GM19372 (cell line): ENCODE measurements at regions not wholly inside any gene's neighbourhood (a gene's known extent, or its start where the extent isn't known, plus 50 kb on each side); places are given as distances from the start of the nearest gene placed in this dataset.
"Not testable (repeated sequence)": the region's sequence is repeated elsewhere in the genome, so short reads cannot be mapped to it uniquely, and the experiment has no call there.

Experiments
- ATAC-seq: cut with Tn5 transposase; IDR thresholded peaks from one replicate; pipeline ENCODE4 v1.9.1; 2021; ENCODE audit warnings: mild to moderate bottlenecking, low read depth, moderate library complexity; ENCODE audit not compliant: unreplicated experiment

DNA sequence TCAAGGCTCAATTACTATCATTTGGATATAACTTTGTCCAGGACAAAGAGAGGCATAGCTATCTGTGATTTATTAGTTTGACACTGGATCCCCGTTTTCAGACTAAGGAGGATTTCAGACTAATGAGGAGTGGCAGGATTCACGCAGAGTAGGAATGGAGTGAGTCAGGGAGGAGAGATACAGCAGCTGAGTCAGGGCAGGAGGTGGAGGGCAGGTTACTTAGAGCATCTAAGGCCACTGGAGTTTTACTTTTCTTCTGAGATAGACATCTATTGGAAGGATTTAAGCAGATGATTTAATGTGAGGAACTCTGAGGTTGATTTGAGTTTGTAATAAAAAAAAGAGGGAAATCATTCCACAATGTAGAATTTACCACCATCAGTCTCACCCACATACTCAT lies 110.6 kb downstream of the RPIA start:
- ATAC-seq, result not testable (repeated sequence)

DNA sequence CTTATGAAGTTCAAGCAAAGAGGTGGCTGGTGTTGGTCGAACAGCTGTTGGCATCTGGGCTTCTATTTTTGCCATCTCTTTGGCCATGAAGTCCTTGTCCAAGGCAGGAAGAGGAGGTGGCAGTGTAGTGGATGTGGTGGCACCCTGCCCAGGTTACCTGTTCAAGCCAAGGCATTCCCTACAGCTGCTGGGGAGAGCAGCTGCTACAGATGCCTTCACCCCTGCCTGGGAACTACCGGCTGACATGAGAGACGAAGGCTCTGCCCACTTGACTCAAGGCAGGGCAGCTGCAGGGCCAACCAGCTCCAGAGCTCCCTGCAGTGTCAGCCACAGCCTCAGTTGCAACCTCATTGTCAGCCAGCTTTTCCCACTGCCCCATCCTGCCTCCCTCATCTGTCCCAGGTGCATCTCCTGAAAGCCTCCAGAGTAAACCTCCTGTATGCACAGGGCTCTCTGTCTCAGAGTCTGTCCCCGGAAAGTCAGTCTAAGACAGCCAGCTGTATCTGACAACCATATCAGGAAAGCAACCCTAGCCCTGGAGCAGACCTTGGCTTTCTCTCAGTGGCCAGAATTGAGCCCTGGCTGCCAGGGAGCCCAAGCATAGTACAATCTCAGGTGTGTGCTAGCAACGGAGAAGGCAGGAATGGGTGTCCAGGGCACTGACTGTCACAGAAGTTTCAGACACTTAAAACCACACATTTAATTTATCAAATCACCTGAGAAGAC lies 115.9 kb downstream of the RPIA start:
- no peak for ATAC-seq

- ATAC-seq, result no peak
These were observed 116.6 kb downstream of the RPIA start for GRCh38 chr2:88808083-88808482.

GRCh38 chr2:88808652-88809051 lies 117.2 kb downstream of the RPIA start:
- no peak for ATAC-seq

DNA sequence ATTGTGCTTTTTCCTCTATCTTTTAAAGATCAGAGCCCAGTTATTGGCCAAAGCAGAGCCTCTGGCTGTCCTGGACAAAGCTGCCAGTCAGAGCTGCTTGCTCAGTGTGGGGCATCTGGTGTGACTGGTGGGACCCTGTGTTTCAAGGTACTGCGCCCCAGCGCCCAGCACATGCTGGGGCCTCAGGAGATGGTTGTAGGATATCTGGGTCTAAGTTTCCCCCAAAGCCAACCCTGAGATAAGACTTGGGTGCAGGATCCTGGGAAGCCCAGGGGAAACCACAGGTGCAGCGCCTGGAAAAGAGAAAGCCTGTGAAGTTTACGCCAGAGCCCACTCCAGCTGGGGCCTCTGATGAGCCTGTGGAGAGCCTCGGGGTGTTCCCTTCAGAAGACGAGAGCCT lies 117.7 kb downstream of the RPIA start:
- ATAC-seq, result no peak

- ATAC-seq, result peak; percentile 74
These were observed 118.5 kb downstream of the RPIA start for GRCh38 chr2:88810017-88810416.

- ATAC-seq, result no peak
These were observed 119.0 kb downstream of the RPIA start for GRCh38 chr2:88810488-88810887.

DNA sequence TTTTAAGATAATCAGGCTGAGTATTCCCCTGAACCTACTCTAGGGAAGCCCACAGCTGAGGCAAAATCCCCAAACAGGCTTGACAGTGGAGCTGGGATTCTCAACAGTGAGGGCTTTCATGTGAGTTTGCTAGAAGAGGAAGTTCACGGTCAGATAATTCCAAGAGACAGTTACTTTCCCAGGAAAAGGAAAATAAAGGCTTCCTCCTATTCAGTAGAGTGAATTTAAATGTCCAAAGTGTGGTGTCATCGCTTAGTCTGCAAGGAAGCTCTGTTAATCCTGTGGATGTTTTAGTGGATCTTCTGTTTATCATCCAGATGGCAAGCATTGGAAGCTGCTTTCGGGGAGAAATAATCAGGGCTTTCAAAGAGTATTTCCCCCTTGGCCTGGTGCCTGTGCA lies 119.8 kb downstream of the RPIA start:
- ATAC-seq, result no peak

- no peak for ATAC-seq
These were observed 120.2 kb downstream of the RPIA start for GRCh38 chr2:88811681-88812080.

- no peak for ATAC-seq
These were observed 122.1 kb downstream of the RPIA start for GRCh38 chr2:88813612-88814011.

DNA sequence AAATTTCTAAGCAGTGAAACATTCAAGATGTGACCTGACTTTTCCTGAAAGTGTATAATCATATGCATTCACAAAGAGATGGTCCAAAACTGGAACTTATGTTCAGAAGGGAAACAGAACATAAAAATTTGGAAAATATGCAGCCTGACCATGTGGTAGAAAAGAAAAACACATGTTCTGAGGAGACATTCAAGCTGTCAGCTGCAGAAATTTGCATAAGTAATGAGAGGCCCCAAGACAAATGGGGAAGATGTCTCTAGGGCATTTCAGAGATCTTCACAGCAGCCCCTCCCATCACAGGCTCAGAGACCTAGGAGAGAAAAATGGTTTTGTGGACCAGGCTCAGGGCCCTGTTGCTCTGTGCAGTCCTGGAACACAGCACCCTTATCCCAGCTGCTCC lies 123.8 kb downstream of the RPIA start:
- no peak for ATAC-seq

- no peak for ATAC-seq
These were observed 124.2 kb downstream of the RPIA start for GRCh38 chr2:88815697-88816096.

- ATAC-seq, result no peak
These were observed 126.9 kb downstream of the RPIA start for GRCh38 chr2:88818381-88818780.

DNA sequence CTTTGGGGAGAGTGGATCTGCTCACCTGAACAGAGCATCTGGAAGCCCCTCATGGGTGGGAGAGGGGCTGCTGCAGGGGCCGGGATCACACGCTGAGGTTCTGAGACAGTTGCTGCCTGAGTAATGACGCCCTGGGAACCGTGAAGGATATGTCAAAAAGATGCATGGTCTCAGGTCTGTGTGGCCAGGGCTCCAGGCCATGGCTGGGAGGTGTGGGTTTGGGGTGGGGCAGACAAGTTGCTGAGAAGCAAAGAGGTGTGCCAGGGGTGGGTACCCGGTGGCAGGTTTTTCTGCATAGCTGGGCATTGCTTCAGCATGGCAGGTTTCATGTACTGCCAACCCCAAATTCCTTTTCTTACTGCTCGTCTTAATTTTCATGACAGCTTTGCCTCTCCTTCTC lies 133.5 kb downstream of the RPIA start:
- no peak for ATAC-seq

- ATAC-seq, result no peak
These were observed 134.9 kb downstream of the RPIA start for GRCh38 chr2:88826399-88826798.

DNA sequence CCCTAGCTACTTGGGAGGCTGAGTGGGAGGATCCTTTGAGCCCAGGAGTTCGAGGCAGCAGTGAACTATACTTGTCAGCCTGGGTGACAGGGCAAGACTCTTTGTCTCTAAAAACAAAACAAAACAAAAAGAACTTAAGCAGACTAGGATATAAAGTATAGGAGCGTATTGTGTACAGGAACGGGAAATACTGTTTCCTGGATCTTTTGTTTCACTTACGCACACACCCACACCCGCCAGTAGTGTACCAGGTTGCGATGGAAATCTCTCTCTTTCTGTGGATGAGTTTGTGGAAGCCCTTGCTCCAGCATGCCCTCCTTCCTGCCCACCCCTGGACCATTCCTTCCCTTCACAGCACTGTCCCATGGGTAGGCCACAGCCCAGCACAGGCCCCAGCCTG lies 136.3 kb downstream of the RPIA start:
- ATAC-seq, result no peak

- no peak for ATAC-seq
These were observed 137.1 kb downstream of the RPIA start for GRCh38 chr2:88828397-88829137.

GRCh38 chr2:88829607-88830463 lies 138.4 kb downstream of the RPIA start:
- no peak for ATAC-seq

DNA sequence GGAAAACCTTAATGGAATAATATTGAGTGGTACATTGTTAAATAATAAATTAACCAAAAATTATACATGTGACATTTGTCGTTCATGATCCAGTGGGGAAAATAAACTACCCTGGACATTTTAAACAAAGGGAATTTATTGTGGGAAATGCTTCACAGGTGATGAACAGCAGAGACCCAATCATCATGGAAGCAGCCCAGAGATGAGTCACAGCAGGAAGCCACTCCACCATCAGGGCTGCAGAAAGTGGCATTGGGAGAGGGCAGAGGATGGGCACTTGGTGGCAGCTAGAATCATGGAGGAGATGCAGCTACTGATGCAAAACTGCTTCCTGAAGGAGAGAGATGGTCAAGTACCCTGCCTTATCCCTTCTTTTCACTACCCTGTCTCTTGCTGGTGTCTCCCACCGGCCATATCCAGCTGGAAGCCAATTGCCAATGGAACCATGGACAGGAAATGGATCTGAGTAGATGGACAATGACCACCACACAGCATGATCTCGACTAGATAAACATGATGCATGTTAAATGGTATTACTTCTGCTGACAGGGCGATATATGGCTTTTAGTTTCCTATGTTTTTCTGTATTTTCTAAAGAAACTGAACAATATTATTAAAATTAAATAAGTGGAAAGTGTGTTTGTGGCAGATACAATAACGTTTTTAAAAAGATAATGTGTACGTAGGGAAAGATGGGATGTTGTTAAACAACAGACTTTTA lies 139.8 kb downstream of the RPIA start:
- no peak for ATAC-seq

DNA sequence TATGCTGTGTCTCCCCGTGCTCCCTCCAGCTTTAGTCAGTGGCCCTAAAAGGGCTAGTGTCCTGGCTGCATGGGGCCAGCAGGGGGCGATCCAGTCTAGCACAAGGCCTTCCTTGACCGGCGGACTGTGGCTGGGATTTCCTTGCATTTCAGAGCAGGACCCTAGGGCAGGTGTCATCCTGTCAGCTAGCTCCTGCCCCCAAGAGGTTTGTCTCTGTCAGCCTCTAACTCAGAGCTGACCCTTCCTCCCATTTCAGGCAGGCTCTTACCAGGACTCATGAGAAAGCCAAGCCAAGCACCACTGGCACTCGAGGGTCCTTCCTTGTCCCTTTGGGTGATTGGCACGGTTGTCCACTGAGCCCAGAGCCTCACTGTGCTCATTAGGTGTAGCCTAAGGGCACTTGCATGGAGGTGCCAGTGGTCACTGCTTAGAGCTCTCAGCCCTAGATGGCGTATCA lies 140.3 kb downstream of the RPIA start:
- ATAC-seq, result peak; percentile 72
